ENCODE measurements at regions not wholly inside any gene's neighbourhood (a gene's known extent, or its start where the extent isn't known, plus 50 kb on each side); places are given as distances from the start of the nearest gene placed in this dataset.
"Not testable (repeated sequence)": the region's sequence is repeated elsewhere in the genome, so short reads cannot be mapped to it uniquely, and the experiment has no call there.

DNA sequence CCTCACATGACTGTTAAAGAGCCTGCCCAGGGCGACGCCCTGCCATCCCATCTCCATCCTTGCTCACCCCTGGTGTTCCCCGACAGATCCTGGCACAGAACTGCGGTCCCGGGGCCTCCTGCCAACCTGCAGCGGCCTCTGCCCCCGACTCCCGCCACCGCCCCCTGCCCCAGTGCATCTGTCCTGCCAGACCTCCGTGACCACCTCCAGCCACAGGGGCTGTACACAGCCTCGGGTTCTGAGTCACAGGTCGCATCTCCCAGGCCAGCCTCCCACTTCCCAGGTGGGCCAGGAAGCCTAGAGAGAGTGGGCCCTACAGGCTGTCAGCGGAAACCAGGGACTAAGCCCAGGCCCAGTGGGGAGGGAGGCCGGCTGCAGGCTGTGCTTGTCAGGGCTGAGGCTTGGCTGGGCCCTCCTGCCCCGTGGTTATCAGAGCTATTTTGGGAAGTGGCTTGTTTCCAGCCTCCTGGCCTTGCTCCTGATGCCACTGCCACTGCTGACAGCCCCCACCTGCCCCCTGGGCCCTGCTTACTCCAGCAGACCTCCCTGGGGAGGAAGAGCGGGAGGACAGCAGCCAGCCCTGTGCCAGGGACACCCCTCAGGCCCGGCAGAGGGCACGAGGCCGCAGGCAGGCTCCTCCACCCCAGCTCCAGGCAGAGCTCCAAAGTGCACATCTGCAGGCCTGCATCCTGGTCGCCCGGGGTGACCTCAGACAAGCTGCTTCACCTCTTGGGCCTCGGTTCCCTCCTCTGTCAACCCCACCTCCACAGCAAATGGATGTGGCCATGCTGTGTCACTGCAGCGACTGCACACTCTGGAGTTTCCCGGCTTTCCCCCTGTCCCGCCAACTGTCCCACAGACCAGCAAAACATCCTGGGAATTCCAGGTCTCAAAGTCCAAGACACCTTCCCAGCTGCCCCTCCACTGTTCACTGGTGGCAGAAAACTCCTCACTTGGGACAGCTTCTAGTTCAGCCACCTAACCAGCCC, 124.1 kb upstream of the AKAP13 start:
- H3K9me3 ChIP-seq (ENCODE audit: insufficient read depth, low read depth); H3K4me3 ChIP-seq; H3K4me2 ChIP-seq; H2AFZ ChIP-seq; H4K20me1 ChIP-seq (ENCODE audit: insufficient read depth); H3F3A ChIP-seq (ENCODE audit: insufficient read depth, low read depth); CTCF ChIA-PET; intact Hi-C loops (cut with micrococcal nuclease; ENCODE audit: unreplicated experiment); H3K79me2 ChIP-seq (ENCODE audit: low read depth); BruUV-seq (replicated peaks); H3K36me3 ChIP-seq (ENCODE audit: low read depth); H3K9me2 ChIP-seq (ENCODE audit: insufficient read depth); H3K4me1 ChIP-seq (replicated peaks; ENCODE audit: insufficient read depth); H3K27me3 ChIP-seq (ENCODE audit: insufficient read depth, low read depth); DNase-seq; H3K27ac ChIP-seq: not testable (repeated sequence)
- POLR2A ChIA-PET (ENCODE audit: unreplicated experiment) = interaction anchor here (0.7 kb wide), 1 partner anchor 550 kb away, joined by 3 read pairs; no protein-coding TSS in a partner anchor

- H4K20me1 ChIP-seq (ENCODE audit: insufficient read depth); H3F3A ChIP-seq (ENCODE audit: insufficient read depth, low read depth); H3K4me2 ChIP-seq; POLR2A ChIA-PET (ENCODE audit: unreplicated experiment); intact Hi-C loops (cut with micrococcal nuclease; ENCODE audit: unreplicated experiment); H3K9me2 ChIP-seq (ENCODE audit: insufficient read depth); CTCF ChIA-PET; H2AFZ ChIP-seq; BruUV-seq (replicated peaks); H3K27ac ChIP-seq; H3K36me3 ChIP-seq (ENCODE audit: low read depth); H3K9me3 ChIP-seq (ENCODE audit: insufficient read depth, low read depth); H3K79me2 ChIP-seq (ENCODE audit: low read depth); H3K4me3 ChIP-seq; DNase-seq; H3K4me1 ChIP-seq (replicated peaks; ENCODE audit: insufficient read depth); H3K27me3 ChIP-seq (ENCODE audit: insufficient read depth, low read depth): not testable (repeated sequence)
These were observed 122.3 kb upstream of the AKAP13 start for GRCh38 chr15:85258062-85258445.

GRCh38 chr15:85258559-85259209, 121.7 kb upstream of the AKAP13 start:
- CTCF ChIA-PET = not testable (repeated sequence)

GRCh38 chr15:85260526-85260925, 119.9 kb upstream of the AKAP13 start:
- intact Hi-C loops (cut with micrococcal nuclease; ENCODE audit: unreplicated experiment); POLR2A ChIA-PET (ENCODE audit: unreplicated experiment); H3K4me1 ChIP-seq (replicated peaks; ENCODE audit: insufficient read depth); H3K9me2 ChIP-seq (ENCODE audit: insufficient read depth); H3K9me3 ChIP-seq (ENCODE audit: insufficient read depth, low read depth); H3K27me3 ChIP-seq (ENCODE audit: insufficient read depth, low read depth); H3K79me2 ChIP-seq (ENCODE audit: low read depth); H3K4me2 ChIP-seq; H3K27ac ChIP-seq; H3F3A ChIP-seq (ENCODE audit: insufficient read depth, low read depth); H4K20me1 ChIP-seq (ENCODE audit: insufficient read depth); H3K36me3 ChIP-seq (ENCODE audit: low read depth); H3K4me3 ChIP-seq; BruUV-seq (replicated peaks); DNase-seq; CTCF ChIA-PET; H2AFZ ChIP-seq: not testable (repeated sequence)

More at GRCh38 chr15:85258559-85259209, 121.7 kb upstream of the AKAP13 start:
- H3K4me2 ChIP-seq; H3K9me2 ChIP-seq (ENCODE audit: insufficient read depth); H3K79me2 ChIP-seq (ENCODE audit: low read depth); DNase-seq; H4K20me1 ChIP-seq (ENCODE audit: insufficient read depth); H3K27ac ChIP-seq; H3K4me1 ChIP-seq (replicated peaks; ENCODE audit: insufficient read depth); intact Hi-C loops (cut with micrococcal nuclease; ENCODE audit: unreplicated experiment); POLR2A ChIA-PET (ENCODE audit: unreplicated experiment); H3K36me3 ChIP-seq (ENCODE audit: low read depth); H3F3A ChIP-seq (ENCODE audit: insufficient read depth, low read depth); H3K27me3 ChIP-seq (ENCODE audit: insufficient read depth, low read depth); H3K9me3 ChIP-seq (ENCODE audit: insufficient read depth, low read depth); BruUV-seq (replicated peaks); H3K4me3 ChIP-seq; H2AFZ ChIP-seq: not testable (repeated sequence)

- H3K9me3 ChIP-seq (ENCODE audit: insufficient read depth, low read depth); H3K4me1 ChIP-seq (replicated peaks; ENCODE audit: insufficient read depth); DNase-seq; intact Hi-C loops (cut with micrococcal nuclease; ENCODE audit: unreplicated experiment); H4K20me1 ChIP-seq (ENCODE audit: insufficient read depth); H3K27me3 ChIP-seq (ENCODE audit: insufficient read depth, low read depth); CTCF ChIA-PET; H3K79me2 ChIP-seq (ENCODE audit: low read depth); H3K36me3 ChIP-seq (ENCODE audit: low read depth); H3K9me2 ChIP-seq (ENCODE audit: insufficient read depth); POLR2A ChIA-PET (ENCODE audit: unreplicated experiment); H3K4me2 ChIP-seq; H2AFZ ChIP-seq; H3K27ac ChIP-seq; BruUV-seq (replicated peaks); H3F3A ChIP-seq (ENCODE audit: insufficient read depth, low read depth); H3K4me3 ChIP-seq: not testable (repeated sequence)
These were observed 117.8 kb upstream of the AKAP13 start for GRCh38 chr15:85262461-85263055.

DNA sequence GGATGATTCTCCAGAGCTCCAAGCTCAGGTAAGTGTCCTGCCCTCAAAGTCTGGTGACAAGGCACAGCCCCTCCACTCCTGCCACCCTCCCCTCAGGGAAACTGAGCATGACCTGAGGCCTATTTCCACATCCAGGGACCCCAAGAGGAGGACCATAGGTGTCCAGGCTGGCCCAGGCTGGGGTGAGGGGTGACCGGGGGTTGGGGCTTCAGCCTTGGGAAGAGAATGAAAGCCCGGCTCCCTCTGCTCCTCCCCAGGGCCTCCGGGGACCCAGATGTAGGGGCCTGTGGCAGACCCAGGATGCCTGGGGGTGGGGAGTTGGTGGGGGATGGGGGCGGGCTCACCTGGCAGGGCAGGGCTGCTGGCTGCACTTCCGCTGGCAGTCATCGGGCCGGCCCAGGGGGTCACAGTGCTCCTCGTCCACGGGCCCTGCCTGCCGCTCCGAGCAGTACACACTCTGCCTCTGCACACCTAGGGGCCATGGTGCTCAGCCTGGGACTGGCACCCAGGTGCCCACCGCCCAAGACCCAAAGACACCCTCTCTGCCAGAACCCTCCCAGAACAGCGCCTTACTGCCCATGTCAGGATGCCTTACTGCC, 116.5 kb upstream of the AKAP13 start:
- POLR2A ChIA-PET (ENCODE audit: unreplicated experiment); H3K27ac ChIP-seq; H3K36me3 ChIP-seq (ENCODE audit: low read depth); H3K4me3 ChIP-seq; DNase-seq; H3K79me2 ChIP-seq (ENCODE audit: low read depth); H2AFZ ChIP-seq; CTCF ChIA-PET; H3K27me3 ChIP-seq (ENCODE audit: insufficient read depth, low read depth); H3K9me2 ChIP-seq (ENCODE audit: insufficient read depth); intact Hi-C loops (cut with micrococcal nuclease; ENCODE audit: unreplicated experiment); BruUV-seq (replicated peaks); H3K4me1 ChIP-seq (replicated peaks; ENCODE audit: insufficient read depth); H4K20me1 ChIP-seq (ENCODE audit: insufficient read depth); H3F3A ChIP-seq (ENCODE audit: insufficient read depth, low read depth); H3K4me2 ChIP-seq; H3K9me3 ChIP-seq (ENCODE audit: insufficient read depth, low read depth): not testable (repeated sequence)

DNA sequence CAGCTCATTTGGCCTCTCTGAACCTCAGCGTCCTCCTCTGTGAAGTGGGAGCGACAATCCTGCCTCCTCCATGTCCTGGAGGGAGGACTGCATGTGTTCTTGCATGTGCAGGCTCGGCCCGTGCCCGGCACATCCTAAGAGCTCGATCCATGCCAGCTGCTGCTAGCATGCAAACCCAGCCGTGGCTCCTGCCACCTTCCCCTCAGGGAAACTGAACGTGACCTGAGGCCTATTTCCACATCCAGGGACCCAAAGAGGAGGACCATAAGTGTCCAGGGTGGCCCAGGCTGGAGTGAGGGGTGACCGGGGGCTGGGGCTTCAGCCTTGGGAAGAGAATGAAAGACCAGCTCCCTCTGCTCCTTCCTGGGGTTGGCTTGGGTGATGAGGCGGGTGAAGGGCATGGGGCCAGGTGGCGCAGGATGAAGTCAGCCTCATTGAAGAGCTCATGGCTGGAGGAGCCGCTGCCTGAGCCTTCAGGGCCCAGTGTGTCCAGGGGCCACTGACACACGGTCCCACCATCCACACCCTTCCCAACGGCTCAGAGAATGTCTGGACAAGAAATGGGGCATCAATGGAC, 115.7 kb upstream of the AKAP13 start:
- H3K27me3 ChIP-seq (ENCODE audit: insufficient read depth, low read depth); CTCF ChIA-PET; intact Hi-C loops (cut with micrococcal nuclease; ENCODE audit: unreplicated experiment): not testable (repeated sequence)

More for the DNA sequence above, 115.7 kb upstream of the AKAP13 start:
- H4K20me1 ChIP-seq (ENCODE audit: insufficient read depth); H3K4me2 ChIP-seq; DNase-seq; H2AFZ ChIP-seq; H3K9me2 ChIP-seq (ENCODE audit: insufficient read depth); BruUV-seq (replicated peaks); H3K4me3 ChIP-seq; H3K4me1 ChIP-seq (replicated peaks; ENCODE audit: insufficient read depth); H3K27ac ChIP-seq; H3K79me2 ChIP-seq (ENCODE audit: low read depth); H3K36me3 ChIP-seq (ENCODE audit: low read depth); POLR2A ChIA-PET (ENCODE audit: unreplicated experiment); H3K9me3 ChIP-seq (ENCODE audit: insufficient read depth, low read depth); H3F3A ChIP-seq (ENCODE audit: insufficient read depth, low read depth): not testable (repeated sequence)

All from PC-9 (cell line).